IPS-18c (cell line): ENCODE measurements at regions not wholly inside any gene's neighbourhood (a gene's known extent, or its start where the extent isn't known, plus 50 kb on each side); places are given as distances from the start of the nearest gene placed in this dataset.
"Not testable (repeated sequence)": the region's sequence is repeated elsewhere in the genome, so short reads cannot be mapped to it uniquely, and the experiment has no call there.

ENCODE experiments used
- H3K4me3 ChIP-seq: 2 replicates; pipeline ENCODE4 v1.7.0; 2013; ENCODE audit warnings: low read depth, mild to moderate bottlenecking, low read length, moderate library complexity; ENCODE audit not compliant: insufficient read depth
- H3K9me3 ChIP-seq: one replicate; pipeline ENCODE4 v1.6.1; 2013; ENCODE audit warnings: mild to moderate bottlenecking, low read length, moderate library complexity; ENCODE audit not compliant: control insufficient read depth, insufficient read depth

DNA sequence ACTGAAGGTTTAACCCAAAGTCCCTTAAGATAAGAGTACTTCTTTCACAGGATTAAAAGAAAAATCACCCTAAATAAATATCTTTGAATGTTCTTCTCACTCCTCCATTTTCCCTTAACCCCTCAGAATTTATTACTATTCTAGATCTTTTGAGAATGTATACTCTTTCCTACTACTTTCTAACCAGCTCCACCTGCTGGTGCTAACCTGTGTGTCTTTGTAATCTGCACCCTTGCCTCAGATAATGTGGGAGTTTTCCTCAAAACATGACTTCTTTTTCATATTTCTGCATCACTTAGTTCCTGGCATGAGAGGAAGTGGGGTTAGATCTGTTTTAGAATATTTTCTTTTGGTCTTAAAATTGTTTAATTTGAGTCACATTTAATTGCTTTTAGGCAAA is 394.2 kb downstream of the BMP2 start:
- Histone ChIP-seq H3K9me3 (no peaks in the 10 kb centered on the region), H3K4me3 (no peak overlapping the region)

DNA sequence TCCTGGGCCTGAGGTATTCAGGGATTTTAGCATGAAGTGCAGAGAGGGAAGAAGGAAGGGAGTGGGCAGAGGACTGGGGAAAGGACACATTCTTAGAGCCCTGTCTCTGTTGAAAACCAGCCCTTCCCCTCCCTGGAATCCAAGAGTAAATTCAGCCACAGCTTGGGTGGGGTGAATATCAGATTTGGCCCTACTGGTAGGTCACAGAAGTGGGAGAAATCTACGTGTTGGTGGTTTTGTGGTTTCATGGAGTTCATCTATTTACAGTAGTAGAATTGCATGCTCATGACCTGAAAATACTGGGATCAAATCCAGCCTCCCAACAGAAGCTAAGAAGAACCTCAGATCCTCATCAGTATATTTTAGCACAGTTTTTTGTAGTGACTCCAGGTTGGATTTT is 404.4 kb downstream of the BMP2 start:
- Histone ChIP-seq H3K4me3 (no peak overlapping the region), H3K9me3 (no peaks in the 10 kb centered on the region)

DNA sequence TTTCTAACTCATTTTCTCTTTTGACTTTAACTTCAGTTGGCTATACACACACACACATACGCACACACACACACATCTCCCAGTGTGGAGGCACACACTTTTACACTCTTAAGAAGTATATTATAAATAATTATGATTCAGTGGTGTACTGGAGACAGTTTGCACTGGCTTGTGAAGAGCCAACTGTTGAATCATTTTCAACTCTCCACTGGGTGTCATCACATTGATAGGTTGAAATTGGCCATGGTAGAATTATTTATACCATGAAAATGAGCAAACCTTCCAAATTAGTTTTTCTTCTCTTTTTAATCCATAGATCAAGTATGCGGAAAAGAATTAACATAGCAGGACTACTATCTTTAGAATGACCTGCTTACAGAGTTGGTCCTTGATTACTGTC is 407.1 kb downstream of the BMP2 start:
- no peak overlapping the region for H3K4me3 ChIP-seq

DNA sequence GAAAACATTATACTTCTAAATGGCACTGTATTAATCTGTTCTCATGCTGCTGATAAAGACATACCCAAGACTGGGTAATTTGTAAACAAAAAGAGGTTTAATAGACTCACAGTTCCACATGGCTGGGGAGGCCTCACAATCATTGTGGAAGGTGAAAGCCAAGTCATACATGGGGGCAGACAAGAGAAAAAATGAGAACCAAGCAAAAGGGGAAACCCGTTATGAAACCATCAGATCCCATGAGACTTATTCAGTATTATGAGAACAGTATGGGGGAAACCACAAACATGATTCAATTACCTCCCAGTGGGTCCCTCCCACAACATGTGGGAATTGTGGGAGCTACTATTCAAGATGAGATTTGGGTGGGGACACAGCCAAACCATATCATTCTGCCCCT is 408.3 kb downstream of the BMP2 start:
- H3K9me3 ChIP-seq, H3K4me3 ChIP-seq: not testable (repeated sequence)

More for the DNA sequence above, 407.1 kb downstream of the BMP2 start:
- no peaks in the 10 kb centered on the region for H3K9me3 ChIP-seq

DNA sequence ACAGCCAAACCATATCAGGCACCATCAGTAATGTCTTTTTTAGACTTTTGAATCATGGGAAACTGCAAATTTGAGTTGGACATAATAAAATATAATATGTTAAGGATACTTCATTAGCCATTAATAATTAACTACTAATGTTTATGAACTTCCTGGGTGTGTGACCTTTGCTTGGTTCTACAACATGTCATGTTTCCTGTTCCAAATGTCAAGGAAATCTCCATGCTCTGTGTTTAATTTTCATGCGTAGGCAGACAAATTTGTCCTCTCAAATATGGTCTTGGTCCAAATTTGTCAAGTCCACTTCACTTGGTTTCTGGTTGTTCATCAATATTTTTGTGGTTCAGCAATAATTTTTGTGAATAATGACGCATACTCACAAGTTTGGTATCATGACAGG is 410.5 kb downstream of the BMP2 start:
- H3K4me3 ChIP-seq = no peak overlapping the region
- H3K9me3 ChIP-seq = no peaks in the 10 kb centered on the region

DNA sequence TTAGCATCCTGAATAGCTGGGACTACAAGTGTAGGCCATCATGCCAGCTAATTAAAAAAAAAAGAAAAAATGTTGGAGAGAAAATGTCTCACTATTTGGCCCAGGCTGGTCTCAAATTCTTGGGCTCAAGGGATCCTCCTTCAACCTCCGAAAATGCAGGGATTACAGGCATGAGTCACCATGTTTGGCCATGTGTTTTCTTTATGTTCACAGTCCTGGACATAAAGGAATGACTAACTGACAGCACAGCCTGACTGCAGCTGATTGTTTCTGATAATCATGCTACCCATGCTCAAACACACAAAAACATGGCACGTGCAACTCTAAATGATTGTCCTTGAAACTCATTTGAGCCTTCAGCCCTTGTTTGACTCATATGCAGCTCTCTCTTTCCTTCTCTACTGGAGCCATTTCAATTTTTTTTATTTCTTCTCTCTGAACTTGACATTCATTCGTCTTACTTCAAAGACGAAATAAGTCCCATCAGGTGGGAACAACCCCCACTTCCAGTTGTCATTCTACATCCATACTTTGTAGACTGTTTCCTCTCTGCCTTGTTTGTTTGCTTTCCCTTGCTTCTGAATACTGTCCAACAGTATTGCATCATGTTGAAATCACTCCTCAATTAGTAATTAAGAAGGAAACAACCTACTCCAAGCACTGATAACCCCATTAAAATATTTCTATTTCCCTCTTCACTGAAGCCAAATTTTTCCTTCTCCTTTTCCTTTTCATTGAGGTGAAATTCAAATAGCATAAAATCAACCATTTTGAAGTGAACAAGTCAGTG is 413.0 kb downstream of the BMP2 start:
- H3K4me3 ChIP-seq = no peak overlapping the region
- no peaks in the 10 kb centered on the region for H3K9me3 ChIP-seq

DNA sequence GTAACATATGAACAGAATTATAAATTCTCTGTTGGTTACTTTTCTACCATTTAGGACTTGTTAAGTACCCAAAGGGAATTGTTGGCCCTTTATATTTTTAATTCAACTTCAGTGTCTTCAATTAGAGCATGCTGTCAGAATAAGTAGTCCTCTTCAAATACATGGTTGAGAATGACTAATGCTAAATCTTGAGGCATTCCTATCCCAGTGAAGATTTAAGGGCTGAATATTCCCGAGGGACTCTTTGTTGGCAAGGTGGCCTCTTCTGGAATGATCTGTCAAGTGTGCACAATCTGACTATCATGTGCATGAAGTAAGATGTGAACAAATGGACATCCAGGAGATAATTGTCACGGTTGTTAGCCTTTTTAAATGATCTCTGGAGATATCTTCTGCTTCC is 421.7 kb downstream of the BMP2 start:
- no peak overlapping the region for H3K4me3 ChIP-seq
- H3K9me3 ChIP-seq = no peaks in the 10 kb centered on the region

DNA sequence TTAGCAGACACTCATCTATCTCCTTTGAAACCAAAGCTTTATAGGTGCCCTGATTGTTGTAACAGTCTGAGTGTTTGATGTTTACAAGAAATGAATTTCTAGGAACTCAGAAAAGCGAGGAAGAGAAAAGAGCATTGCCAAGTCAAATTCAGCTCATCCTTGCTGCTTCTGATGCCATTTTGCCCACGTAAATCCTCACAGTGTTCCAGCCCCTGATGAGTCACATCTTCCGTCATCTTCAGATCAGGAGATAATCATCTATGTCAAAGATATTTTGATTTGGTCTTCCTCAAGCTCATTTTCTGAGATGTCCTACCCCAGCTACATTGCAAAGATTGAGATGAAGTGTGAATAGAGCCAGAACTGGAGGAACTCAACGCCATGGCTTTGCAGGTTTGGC is 426.2 kb downstream of the BMP2 start:
- Histone ChIP-seq H3K4me3 (no peak overlapping the region), H3K9me3 (no peaks in the 10 kb centered on the region)

DNA sequence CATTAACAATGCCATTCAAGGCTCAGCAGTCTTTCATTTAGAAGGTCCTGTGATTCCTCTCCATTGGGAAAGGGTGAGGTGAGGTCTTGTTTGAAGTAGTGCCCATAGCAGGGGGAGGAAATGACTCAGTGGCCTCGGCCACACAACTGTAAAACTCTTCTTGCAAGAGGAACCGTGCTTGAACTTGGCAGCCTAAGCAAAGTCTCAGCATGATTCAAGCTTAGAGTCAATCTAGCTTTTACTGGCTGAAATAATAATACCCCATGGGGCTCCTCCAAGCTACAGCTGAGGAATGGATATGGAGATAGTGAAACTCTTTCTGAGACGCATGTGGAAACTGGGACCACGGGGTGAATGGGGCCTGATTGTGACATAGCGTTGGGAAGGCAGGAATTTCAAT is 428.2 kb downstream of the BMP2 start:
- H3K9me3 ChIP-seq = no peaks in the 10 kb centered on the region

DNA sequence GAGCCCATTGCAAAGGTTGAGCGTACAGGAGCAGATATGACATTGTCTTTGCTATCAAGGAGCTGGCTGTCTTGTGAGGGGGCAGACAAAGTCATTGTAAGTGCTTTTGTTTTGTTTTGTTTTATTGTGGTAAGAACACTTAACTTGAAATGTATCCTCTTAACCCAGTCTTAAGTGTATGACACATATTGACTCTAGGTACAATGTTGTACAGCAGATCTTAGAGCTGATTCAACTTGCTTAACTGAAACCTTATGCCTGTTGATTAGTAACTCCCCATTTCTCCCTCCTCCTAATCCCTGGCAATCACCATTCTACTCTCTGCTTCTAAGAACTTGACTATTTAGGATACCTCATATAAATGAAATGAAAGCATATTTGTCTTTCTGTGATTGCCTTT is 429.0 kb downstream of the BMP2 start:
- Histone ChIP-seq H3K9me3 (no peaks in the 10 kb centered on the region), H3K4me3 (no peak overlapping the region)

More for the DNA sequence above, 428.2 kb downstream of the BMP2 start:
- no peak overlapping the region for H3K4me3 ChIP-seq

DNA sequence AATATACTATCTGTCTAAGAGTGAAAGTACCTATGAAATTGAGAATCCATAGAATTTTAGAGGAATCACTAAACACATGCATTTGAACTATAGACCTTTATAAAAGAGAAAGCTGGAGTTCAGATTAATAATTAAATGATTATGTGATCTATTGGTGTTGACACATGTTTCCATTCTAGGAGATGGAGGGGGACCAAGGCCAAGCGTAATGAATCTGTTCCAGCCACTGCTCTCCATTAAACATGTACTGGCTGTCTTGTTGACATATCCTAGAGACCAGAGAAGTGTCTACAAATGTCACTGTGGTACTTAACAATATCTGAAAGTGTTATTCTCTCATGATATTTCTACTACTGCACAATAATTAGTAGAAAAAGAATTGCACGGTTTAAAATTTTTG is 432.4 kb downstream of the BMP2 start:
- Histone ChIP-seq H3K9me3 (no peaks in the 10 kb centered on the region), H3K4me3 (no peak overlapping the region)

DNA sequence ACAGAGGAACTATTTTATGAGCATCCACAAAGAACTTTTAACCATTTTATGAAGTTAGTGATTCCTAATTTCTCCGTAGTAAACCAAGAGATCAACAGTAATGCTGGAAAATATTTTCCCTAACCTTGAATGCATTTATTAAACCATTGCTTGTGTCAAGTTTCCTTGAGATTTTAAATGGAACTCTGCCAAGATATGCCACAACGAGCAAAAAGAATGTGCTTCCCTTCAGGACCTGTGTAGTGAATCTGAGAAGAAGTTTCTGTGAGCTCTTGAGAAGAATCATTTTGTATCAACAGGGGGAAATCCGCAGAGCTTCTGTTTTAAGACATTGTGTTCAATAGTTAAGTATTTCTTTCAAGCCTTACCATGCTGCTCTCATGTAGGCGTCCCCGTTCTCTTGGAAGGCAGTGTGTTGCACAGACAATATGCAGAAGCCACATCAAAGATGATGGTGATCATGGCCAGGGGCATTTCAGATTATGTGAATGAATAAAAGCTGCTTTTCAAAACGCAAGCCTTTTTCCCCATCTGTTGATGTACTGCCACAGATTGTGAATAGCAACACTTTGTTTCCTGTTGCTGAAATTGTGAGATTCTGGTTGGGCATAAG is 439.8 kb downstream of the BMP2 start:
- Histone ChIP-seq H3K4me3 (no peak overlapping the region), H3K9me3 (no peaks in the 10 kb centered on the region)

DNA sequence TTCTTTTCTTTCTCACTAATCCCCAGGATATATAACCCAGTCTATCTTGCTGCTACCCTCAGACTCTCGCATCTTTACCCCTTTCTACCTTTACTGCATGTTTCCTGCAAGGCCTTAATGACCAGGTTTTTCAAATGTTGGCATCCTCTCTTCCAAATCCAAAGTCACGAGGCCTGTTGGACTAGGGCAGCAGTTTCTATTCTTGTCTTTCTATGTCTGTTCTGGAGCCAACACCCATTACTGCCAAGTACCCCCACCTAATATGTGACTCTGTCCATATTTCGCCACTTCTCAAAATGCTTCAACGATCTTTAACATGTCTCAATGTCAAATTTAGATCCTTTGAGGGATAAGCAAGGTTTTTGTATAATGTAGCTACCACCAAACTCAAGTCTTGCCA is 443.4 kb downstream of the BMP2 start:
- Histone ChIP-seq H3K4me3 (no peak overlapping the region), H3K9me3 (no peaks in the 10 kb centered on the region)

DNA sequence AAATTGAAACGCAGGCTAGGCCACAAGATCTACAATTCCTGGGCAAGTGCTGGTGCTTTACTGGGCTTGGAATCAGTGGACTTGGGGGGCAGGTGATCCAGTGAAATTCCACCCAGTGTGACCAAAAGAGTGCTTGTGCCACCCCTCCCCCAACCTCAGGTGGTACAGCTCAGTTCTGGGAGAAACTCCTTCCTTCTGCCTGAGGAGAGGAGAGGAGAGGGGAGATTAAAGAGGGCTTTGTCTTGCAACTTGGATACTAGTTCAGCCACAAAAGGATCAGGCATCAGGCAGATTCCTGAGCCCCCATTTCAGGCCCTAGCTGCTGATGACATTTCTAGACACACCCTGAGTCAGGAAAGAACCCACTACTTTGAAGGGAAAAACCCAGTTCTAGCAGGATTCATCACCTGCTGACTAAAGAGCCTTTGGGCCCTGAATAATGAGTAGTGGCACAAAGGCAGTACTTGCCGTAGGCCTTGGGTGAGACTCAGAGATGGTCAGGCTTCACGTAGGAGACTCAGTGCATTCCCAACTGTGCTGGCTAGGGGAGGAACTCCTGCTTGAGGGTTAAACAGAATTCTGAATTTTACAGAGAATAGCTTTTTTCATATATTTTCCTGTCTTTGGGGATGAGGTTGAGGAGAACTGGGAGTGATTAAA is 446.7 kb downstream of the BMP2 start:
- Histone ChIP-seq H3K9me3 (no peaks in the 10 kb centered on the region), H3K4me3 (no peak overlapping the region)

DNA sequence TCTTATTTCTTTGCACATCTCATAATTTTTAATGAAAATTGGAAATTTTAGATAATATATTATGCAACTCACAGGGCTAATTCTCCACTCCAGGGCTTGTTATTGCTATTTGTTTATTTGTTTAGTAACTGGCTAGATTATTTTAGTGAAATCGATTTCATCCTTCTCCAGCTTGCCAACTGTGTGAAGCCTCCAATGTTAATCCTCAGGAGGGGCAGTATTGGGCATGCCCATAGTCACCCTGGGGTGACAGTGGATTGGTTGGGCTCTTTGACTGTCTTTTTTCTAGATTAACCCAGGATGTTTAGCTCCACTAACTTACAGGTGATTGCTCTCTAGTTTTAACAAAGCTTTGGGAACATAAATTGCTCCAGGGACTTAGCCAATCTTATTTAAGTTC is 450.1 kb downstream of the BMP2 start:
- Histone ChIP-seq H3K9me3 (no peaks in the 10 kb centered on the region), H3K4me3 (no peak overlapping the region)

DNA sequence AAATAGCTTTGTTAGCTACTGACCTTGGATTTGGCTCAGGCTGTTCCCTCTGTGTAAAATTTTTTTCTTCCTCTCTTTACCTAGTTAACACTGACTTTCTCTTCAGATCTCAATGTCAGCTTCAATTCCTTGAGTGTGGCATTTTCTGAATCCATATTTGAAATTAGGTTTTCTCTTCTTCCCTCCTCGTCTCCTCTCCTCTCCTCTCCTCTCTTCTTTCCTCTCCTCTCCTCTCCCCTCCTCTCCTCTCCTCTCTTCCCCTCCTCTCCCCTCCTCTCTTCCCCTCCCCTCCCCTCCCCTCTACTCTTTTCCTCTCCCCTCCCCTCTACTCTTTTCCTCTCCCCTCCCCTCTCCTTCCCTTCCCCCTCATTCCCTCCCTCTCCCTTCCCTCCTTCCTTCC is 453.3 kb downstream of the BMP2 start:
- H3K9me3 ChIP-seq = no peaks in the 10 kb centered on the region

DNA sequence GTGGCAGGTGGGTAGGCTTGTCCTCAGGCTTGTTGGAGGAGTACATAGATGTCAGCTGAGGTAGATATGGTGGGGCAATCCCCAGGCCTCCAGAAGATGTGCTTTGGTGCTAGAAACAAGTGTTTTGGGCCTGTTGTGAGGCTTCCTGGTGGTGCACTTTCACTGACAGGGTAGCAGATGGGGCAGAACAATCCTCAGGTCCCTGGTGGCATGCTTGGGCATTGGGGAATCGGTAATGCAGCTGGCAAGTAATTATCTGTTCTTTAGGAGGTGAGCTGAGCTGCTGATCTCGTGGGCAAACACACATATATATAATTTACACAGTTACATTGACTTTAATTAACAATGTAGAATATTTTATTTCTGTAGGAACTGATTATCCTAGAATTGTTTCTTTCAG is 458.7 kb downstream of the BMP2 start:
- no peaks in the 10 kb centered on the region for H3K9me3 ChIP-seq
- H3K4me3 ChIP-seq = no peak overlapping the region

More for the DNA sequence above, 453.3 kb downstream of the BMP2 start:
- H3K4me3 ChIP-seq = no peak overlapping the region

DNA sequence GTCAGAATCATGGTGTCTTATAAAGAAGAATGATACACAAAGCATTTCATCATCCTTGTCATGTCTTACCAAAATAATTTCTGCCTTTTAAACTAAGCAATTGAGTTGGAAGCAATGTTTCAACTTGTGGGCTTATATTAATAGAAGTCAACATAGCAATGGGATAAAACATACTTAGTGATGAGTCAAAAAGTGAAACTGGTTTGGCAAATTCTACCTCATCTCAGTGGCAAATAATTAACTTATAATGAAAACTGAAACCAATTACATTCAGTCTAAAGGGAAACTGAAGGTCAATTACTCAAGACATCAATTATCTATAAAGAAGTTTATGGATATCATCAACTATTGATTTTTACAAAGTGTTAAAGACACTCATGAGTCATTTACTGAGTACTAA is 463.8 kb downstream of the BMP2 start:
- Histone ChIP-seq H3K9me3 (peaks cover 3% of the 10 kb centered on the region), H3K4me3 (no peak overlapping the region)
